ENCODE measurements at regions not wholly inside any gene's neighbourhood (a gene's known extent, or its start where the extent isn't known, plus 50 kb on each side); places are given as distances from the start of the nearest gene placed in this dataset.

DNA sequence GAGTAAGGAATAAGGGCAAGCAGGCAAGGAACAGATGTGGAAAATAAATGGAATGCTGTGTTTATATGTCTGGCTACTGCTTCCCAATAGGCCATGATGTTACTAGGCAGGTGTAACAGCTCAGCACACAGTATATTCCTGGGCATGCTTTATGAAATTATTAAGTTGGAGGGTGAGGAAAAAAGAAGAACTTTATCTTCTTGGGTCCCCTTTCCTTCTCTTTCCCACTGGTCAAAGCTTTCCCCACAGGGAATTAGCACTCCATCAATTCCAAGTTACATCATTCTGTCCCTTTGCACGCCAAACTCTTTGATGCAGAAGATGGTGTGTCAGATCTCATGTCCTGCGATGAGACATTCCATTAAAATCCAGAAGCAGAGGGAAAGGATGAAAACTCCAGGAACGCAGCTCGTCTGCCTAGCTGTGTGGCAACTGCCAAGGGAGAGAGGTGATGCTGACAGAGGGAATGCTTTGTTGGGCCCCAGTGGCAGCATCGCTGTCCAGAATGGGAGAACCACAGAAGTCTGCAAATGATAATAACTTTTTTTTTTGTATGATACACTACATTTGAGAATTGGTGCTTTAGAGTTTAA lies 447.3 kb upstream of the ARRDC3 start:
- TF ChIP-seq, protein P1, sequence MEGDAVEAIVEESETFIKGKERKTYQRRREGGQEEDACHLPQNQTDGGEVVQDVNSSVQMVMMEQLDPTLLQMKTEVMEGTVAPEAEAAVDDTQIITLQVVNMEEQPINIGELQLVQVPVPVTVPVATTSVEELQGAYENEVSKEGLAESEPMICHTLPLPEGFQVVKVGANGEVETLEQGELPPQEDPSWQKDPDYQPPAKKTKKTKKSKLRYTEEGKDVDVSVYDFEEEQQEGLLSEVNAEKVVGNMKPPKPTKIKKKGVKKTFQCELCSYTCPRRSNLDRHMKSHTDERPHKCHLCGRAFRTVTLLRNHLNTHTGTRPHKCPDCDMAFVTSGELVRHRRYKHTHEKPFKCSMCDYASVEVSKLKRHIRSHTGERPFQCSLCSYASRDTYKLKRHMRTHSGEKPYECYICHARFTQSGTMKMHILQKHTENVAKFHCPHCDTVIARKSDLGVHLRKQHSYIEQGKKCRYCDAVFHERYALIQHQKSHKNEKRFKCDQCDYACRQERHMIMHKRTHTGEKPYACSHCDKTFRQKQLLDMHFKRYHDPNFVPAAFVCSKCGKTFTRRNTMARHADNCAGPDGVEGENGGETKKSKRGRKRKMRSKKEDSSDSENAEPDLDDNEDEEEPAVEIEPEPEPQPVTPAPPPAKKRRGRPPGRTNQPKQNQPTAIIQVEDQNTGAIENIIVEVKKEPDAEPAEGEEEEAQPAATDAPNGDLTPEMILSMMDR (IDR thresholded peaks at IDR 0.05): no peak
- TF ChIP-seq OVOL2 (CRISPR knock-in tag; IDR thresholded peaks at IDR 0.05; ENCODE audit: borderline replicate concordance): no peak
- TF ChIP-seq, protein P2, sequence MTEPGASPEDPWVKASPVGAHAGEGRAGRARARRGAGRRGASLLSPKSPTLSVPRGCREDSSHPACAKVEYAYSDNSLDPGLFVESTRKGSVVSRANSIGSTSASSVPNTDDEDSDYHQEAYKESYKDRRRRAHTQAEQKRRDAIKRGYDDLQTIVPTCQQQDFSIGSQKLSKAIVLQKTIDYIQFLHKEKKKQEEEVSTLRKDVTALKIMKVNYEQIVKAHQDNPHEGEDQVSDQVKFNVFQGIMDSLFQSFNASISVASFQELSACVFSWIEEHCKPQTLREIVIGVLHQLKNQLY (CRISPR knock-in tag; IDR thresholded peaks at IDR 0.05): no peak
